GM18861 (cell line): ENCODE measurements at regions not wholly inside any gene's neighbourhood (a gene's known extent, or its start where the extent isn't known, plus 50 kb on each side); places are given as distances from the start of the nearest gene placed in this dataset.

Source experiments
- ATAC-seq: cut with Tn5 transposase; IDR thresholded peaks from one replicate; pipeline ENCODE4 v1.9.1; 2021; ENCODE audit not compliant: unreplicated experiment

DNA sequence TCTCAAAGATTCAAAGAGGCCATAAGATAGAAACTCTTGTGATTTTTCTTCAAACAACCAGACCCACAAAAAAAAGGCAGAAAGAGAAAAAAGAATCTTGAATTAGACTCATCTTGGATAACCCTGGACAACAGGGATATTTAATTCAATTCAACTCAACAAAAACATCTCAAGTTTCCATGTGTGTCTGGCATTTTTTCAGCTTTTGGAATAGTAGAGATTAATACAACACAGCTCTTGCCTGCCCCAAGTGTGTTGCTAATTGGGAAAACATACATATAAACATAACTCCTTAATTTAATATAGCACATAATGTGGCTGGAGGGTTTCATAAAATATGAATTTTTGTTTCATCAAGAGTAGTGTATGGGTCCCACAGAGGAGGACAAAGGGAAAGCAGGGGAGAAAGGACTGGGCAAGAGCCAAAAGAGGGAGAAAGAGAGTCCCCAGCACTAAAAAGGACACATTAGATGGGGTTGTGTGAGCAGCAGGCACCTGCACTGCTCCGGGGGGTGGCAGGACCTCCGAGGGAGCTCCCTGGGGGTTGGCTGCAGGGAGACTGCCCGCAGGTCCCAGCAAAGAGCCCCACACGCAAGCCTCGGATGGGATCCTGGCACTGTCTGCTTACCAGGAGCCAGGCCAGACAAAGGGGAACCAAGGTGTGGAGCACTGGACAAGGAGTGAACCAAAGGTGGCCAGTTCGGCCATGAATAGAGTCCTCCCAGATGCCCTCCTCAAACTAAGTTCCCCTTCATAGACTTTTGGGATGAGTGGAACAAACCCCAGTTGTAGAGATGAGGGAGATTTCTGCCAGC, 65.6 kb upstream of the TMEM72 start:
- ATAC-seq = no peak

DNA sequence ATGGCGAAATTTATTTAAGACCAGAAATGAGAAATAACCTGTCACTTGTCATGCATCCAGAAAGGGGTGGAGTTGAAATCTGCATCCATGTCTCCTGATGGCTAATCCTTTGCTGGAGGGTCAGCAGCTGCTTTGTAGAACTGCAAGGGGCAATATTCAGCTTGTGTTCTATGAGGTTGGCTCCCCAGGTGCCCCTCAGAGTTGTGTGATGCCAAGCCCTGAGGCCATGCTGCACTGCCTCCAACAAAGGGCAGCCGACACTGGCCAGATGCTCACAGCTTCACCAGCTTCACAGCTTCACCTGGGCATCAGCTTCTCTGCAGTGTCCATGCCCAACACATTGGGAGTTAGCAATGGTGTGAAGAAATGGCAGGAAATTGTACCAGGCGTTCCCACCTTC, 64.0 kb upstream of the TMEM72 start:
- no peak for ATAC-seq

DNA sequence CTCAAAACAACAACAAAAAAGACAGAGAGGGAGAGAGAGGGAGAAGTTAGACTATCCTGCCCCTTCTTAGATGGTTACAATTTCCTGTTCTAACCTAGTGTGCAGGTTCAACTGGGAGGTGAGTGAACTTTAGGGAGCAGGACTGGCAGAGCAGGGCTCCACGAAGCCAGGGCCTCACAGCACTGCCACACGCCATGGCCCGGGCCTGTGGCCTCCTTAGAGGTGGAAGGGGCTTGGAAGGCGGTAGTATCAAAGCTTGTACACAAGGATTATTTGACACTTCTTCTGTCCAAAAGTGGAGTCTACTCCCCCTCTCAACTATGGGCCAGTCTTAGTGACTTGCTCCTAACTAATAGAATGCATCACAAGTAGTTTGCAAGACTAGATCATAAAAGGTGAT, 62.9 kb upstream of the TMEM72 start:
- no peak for ATAC-seq

DNA sequence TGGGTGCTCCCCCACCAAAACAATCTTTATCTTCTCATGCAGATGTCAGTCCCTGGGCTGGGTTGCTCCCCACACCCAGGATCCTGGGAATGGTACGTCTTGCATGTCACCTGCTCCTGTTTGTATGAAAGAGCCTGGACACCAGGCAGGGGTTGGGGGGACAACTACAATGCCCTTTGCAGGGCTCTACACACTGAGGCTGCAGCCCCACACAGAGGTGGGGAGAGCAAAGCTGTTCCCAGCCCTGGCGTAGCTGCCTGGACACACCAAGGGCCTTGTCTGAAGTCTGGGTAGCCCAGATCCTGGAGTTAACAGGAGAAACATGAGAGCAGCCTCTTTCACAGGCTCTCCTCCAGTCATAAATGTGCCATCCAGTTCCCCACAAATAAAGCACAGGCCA, 61.2 kb upstream of the TMEM72 start:
- no peak for ATAC-seq

DNA sequence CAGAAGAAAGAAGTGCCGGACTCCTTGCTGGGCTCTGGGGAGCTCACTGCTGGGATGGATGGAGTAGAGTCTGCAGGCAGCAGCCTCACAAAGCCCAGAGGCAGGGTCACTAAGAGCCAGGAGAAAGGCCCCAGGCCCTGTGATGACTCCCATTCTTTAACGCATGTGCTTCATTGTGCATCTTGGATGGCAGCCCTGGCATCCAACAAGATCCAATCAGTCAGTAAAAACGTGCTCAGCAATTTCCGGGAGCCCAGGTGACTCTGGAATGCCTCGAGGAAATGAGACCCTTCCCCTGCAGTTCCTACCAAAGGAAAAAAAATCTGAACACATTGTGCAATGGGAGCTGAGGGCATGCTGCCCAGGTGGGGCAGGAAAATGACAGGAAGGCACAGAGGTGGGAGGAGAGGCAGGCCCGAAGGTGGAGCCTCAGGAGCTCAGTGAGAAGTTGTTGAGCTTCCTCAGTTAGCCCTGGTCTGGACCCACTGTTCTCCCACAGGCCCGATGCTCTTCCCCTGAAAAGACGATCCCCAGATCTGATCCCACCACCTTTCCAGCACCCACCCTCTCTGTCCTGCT, 60.7 kb upstream of the TMEM72 start:
- no peak for ATAC-seq

DNA sequence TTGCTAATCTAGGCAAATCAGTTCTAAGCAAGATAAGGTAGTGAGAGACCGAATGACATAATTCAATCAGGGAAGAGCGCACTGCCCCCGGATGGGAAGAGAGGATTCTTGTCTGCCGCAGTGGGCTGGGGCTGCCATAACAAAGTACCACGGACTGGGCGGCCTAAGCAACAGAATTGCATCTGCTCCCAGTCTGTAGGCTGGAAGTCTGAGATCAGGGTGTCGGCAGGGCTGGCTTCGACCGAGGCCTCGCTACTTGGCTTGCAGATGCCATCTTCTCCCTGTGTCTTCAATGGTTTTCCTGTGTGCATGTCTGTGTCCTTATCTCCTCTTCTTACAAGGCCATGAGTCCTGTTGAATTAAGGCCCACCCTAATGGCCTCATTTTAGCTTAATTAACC, 59.7 kb upstream of the TMEM72 start:
- no peak for ATAC-seq

DNA sequence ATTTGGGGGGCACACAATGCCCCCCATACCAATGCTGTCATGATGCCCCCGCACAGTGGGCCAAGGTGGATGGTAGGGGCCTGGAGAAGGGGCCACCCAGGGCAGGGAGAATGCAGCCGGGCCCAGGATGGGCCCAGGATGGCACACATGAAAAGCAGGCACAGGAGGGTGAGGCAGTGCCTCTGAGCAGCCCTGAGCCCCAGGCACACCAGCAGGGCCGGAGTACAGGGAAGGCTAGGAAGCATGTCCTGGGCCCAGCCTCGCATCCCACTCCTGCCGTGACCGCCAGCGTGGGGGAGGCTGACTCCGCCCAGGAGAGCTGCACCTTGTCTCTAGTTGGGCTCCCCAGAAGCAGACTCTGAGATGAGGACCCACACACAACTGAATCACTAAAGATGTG, 59.3 kb upstream of the TMEM72 start:
- no peak for ATAC-seq

DNA sequence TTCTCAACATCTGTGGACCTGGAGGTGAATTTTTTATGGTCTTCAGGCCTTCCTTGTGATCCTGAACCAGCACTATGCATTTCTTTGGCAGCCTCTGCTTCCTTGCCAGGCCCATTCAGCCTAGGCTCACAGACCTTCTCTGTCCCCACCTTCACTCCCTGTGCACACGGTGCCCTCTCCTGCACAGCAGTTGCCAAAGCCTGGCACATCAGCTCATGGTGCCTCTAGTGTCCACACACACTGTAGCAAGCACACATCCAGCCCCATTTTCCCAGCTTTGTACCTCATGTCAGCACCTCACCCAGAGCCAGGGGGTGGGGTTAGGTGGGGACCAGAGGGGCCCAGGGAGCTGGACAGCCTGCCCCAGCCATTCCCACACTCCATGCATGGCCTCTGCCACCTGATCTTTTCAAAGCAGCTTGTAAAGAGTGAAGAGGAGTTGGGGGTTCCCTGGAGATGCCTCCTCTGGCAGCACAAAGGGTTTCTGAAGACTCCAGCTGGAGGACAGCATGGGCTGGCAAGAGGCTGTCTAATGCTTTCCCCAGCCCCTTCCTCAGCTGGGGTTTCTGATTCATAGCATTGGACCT, 57.9 kb upstream of the TMEM72 start:
- no peak for ATAC-seq

DNA sequence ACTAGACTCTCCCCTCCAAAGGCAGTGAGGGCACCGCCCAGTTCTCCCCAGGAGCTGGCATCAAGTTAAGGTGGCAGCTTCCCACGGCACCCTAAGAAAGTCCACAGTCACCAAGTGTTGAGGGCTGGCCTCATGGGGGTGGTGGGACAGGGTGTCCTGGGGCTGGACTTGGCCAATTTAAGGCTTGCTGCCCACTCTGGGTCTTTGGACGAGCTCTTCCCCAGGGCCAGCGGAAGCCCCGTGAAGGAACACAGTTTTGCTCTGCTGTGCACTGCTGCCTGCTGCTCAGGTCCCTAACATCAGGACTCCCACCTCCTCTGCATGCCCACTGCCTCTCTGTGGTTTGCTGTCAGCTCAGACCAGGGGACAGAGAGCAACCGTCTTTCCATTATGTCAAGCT, 57.3 kb upstream of the TMEM72 start:
- no peak for ATAC-seq

DNA sequence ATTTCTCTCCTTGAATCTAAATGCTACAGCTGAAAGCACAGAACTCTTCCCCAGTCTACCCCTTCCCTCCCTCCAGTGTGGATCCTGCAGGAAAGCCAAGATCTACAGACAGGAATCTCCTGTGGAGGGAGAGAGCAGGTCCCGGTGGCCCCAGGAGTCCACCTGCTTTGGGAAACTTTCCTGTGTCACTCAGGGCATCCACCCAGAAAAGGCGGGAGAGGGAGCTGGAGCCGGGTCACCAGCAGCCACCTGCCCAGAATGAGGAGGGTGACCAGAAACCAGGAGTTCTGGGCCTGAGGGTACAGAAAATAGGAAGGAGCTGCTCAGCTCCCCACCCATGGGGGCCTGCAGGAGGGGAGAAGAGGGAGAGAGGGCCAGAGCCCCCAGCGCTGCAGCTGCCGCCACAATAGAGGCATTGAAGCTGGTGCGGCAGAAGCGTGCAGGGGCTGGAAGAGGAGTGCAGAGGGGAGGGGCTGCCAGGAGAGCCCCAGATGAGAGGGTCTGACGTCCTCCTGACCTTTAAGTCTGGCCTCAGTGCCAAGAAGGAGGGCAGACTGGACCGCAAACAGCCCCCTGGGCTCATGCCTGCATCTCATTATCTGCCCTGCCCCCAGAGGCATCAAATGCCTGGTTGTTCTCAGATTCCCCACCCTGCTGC, 56.3 kb upstream of the TMEM72 start:
- ATAC-seq = no peak

DNA sequence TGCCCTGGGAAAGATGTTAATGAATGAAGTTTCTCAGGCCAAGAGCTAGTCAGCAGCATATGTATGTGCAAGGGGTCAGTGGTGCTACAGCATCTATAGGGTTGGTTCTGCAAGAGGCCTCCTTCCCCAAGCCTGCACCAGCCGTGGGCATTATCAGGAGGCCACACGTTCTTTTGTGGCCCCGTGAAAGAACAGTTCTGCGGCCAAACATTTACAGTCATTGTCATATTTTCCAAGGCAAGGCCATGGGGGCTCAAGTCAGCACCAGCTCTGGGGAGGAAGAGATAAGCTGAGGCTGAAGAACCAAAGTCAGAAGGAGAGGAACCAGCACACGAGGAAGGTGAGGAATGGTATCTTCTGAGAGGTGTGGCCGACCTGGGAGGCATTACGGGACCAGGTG, 54.4 kb upstream of the TMEM72 start:
- no peak for ATAC-seq

DNA sequence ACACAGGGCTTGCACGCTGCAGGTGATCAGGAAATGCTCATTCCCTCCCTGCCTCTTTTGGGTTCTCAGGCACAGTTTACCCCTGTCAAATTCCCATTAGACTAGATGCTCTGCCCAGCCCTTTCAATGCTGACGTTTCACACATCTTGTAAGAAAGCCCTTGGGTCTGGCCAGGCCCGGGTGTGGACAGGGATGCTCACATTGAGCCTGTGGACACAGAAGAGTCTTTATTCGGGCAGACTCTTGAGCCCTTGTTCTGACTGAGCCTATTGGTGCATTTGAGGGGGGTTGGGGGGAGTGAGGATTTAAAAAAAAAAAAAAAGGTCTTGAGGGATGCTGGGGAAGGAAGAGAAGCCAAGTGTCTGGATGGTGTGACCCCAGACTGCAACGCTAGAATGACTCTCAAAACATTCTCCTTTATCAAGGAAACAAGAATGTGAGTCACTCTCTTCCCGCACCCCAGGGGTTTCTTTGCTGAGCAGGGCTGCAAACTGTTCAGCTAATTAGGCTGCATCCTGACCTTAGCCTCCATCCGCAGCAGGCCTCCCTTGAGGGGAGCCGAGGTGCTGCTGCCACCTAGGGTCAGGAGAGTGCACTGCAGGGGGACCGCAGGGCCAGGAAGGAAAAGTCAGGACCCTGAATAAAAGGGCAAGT, 53.6 kb upstream of the TMEM72 start:
- ATAC-seq = peak; percentile 77

DNA sequence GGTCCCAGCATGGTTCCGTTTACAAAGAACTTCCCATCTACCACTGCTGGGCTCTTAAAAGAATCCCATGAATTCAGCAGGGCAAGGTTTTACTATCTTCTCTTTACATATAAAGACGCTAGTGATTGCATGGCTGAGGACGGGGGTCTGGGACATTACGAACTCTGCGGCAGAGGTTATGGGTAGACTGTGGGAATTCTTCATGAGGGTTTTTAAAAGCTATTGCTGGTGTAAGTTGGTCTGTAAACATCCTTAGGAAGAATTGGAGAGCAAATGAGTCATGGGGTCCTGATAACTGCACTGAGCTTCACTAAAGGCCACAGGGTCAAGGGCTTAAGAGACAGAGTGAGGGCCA, 53.1 kb upstream of the TMEM72 start:
- ATAC-seq = no peak

DNA sequence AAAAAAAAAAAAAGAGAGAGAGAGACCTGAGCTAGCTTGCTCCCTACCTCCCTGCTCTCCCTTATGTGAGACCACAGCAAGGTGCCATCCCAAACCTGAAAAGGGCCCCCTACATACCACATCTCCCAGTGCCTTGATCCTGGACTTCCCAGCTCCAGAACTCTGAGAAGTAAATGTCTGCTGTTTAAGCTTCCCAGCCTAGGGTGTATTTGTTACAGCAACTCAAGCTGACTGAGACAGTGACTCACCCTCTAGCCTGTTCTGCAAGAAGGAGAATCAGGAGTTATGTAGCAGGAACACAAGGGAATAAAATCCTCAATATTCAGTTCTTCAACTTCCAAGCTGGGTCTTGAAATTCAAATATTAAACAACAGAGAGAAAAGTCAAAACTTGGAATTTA, 52.1 kb upstream of the TMEM72 start:
- no peak for ATAC-seq

DNA sequence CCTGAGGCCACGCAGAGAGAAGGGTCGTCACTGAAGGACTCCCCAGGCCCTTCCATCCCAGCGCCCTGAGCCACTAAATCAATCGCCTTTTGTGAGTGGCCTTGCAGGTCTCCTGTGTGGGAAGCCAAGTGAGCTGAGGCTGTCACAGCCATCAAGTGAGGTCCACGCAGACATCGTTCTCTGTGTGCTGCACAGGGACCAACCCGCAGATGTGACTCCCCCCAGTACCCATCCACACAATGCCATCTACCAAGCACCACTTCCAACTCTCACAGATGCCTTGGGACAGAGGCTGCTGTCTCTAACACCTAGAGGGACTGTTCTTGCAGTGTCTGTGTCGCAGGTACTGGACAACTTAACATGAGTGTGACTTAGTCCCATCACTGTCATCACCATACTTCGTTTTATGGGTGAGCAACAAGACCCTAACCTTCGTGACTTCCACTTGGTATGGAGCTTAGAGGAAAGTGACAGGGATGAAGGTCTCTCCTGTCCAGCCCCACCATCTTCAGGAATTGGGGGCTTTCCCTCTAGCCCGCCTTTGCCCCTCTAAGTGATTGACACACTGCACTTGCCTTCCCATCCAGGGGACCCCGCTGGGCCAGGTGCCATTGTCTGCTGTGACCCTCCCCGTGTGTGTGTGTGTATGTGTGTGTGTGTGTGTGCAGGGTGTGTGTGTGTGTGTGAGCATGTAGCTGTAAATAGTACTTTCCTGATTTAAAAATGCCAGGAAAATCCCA, 51.4 kb upstream of the TMEM72 start:
- no peak for ATAC-seq

DNA sequence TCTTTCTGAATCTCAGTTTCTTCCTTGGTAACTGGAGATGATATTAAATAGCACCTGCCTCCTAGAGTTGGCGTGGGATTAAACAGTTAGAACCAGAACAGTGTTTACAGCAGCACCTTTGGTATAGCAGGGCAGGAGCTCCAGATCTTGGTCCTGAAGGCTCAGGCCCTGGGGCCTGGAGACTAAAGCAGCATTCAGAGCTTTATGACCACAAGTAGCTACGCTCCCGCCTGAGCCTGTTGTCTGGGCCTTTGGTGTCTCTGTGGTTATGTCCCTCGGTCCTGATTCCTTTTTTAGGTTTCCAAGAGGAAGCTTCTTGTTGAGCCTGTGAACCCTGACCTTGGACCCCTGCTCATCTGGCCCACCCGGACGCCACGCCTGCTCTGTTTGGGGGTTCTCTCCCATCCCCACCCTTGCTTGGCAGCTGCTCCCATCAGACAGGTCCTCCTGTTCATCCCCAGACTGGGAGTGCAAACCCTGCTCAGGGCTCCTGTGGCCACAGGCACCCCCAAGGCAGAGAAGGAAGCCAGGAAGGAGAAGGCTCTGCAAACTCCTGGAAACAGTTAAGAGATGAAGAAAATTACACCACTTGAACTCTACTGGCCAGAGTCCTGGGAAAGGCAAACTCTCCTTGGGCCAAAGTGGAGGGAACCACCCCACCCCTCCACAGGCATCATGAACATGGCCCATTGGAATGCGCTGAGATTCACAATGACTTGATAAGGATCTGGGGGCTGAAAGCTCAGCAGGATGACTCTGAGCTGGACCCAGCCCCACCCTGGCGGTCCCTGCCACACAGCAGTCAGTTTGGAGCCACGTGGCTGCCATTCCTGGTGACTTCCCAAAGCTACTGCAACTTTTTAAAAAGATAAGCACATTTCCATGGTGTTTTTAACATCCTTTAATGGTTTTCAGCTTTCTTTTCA, 50.1 kb upstream of the TMEM72 start:
- ATAC-seq = no peak
